ENCODE measurements at regions not wholly inside any gene's neighbourhood (a gene's known extent, or its start where the extent isn't known, plus 50 kb on each side); places are given as distances from the start of the nearest gene placed in this dataset.

- H3K4me1 Mint-ChIP-seq, result no peaks in the 10 kb centered on the region
- no peak overlapping the region for H3K27ac Mint-ChIP-seq
- H3K36me3 Mint-ChIP-seq, result no peaks in the 10 kb centered on the region
- no peak overlapping the region for H3K4me3 Mint-ChIP-seq
- H3K9me3 Mint-ChIP-seq, result no peaks in the 10 kb centered on the region
- H3K27me3 Mint-ChIP-seq, result no peaks in the 10 kb centered on the region
Observed at GRCh38 chr7:68904630-68905029, 693.6 kb upstream of the AUTS2 start.

- no peaks in the 10 kb centered on the region for H3K36me3 Mint-ChIP-seq
- no peaks in the 10 kb centered on the region for H3K27me3 Mint-ChIP-seq
- peaks cover 5% of the 10 kb centered on the region for H3K9me3 Mint-ChIP-seq
- H3K27ac Mint-ChIP-seq, result no peak overlapping the region
- H3K4me1 Mint-ChIP-seq, result no peaks in the 10 kb centered on the region
- no peak overlapping the region for H3K4me3 Mint-ChIP-seq
Observed at GRCh38 chr7:68911754-68912153, 686.5 kb upstream of the AUTS2 start.

GRCh38 chr7:68914006-68914405 lies 684.3 kb upstream of the AUTS2 start:
- Mint-ChIP-seq H3K4me3 (no peak overlapping the region), H3K27ac (no peak overlapping the region), H3K36me3 (no peaks in the 10 kb centered on the region), H3K4me1 (no peaks in the 10 kb centered on the region), H3K27me3 (no peaks in the 10 kb centered on the region), H3K9me3 (peaks cover 5% of the 10 kb centered on the region)

GRCh38 chr7:68917041-68917651 lies 681.1 kb upstream of the AUTS2 start:
- H3K27ac Mint-ChIP-seq, result no peak overlapping the region
- H3K36me3 Mint-ChIP-seq, result no peaks in the 10 kb centered on the region
- no peaks in the 10 kb centered on the region for H3K27me3 Mint-ChIP-seq
- H3K4me1 Mint-ChIP-seq, result no peaks in the 10 kb centered on the region
- H3K4me3 Mint-ChIP-seq, result no peak overlapping the region
- peaks cover 9% of the 10 kb centered on the region for H3K9me3 Mint-ChIP-seq

- H3K9me3 Mint-ChIP-seq, result peaks cover 4% of the 10 kb centered on the region
- no peaks in the 10 kb centered on the region for H3K27me3 Mint-ChIP-seq
- H3K4me1 Mint-ChIP-seq, result no peaks in the 10 kb centered on the region
- H3K27ac Mint-ChIP-seq, result no peak overlapping the region
- H3K4me3 Mint-ChIP-seq, result no peak overlapping the region
- H3K36me3 Mint-ChIP-seq, result no peaks in the 10 kb centered on the region
Observed at GRCh38 chr7:68918621-68919020, 679.7 kb upstream of the AUTS2 start.

GRCh38 chr7:68922850-68923249 lies 675.4 kb upstream of the AUTS2 start:
- Mint-ChIP-seq H3K36me3 (no peaks in the 10 kb centered on the region), H3K27ac (no peak overlapping the region), H3K9me3 (peaks cover 4% of the 10 kb centered on the region), H3K4me1 (no peaks in the 10 kb centered on the region), H3K4me3 (no peak overlapping the region), H3K27me3 (no peaks in the 10 kb centered on the region)

- no peaks in the 10 kb centered on the region for H3K27me3 Mint-ChIP-seq
- no peaks in the 10 kb centered on the region for H3K4me1 Mint-ChIP-seq
- H3K27ac Mint-ChIP-seq, result no peak overlapping the region
- no peaks in the 10 kb centered on the region for H3K36me3 Mint-ChIP-seq
- peaks cover 4% of the 10 kb centered on the region for H3K9me3 Mint-ChIP-seq
- no peak overlapping the region for H3K4me3 Mint-ChIP-seq
Observed at GRCh38 chr7:68925241-68925640, 673.0 kb upstream of the AUTS2 start.

- Mint-ChIP-seq H3K4me3 (no peak overlapping the region), H3K4me1 (no peaks in the 10 kb centered on the region), H3K27ac (no peak overlapping the region), H3K9me3 (peaks cover 9% of the 10 kb centered on the region), H3K27me3 (no peaks in the 10 kb centered on the region), H3K36me3 (no peaks in the 10 kb centered on the region)
Observed at GRCh38 chr7:68929781-68930261, 668.5 kb upstream of the AUTS2 start.

- H3K27me3 Mint-ChIP-seq, result no peaks in the 10 kb centered on the region
- H3K4me1 Mint-ChIP-seq, result no peaks in the 10 kb centered on the region
- no peak overlapping the region for H3K27ac Mint-ChIP-seq
- H3K36me3 Mint-ChIP-seq, result peaks cover 2% of the 10 kb centered on the region
- no peak overlapping the region for H3K4me3 Mint-ChIP-seq
- peaks cover 26% of the 10 kb centered on the region for H3K9me3 Mint-ChIP-seq
Observed at GRCh38 chr7:68936471-68937035, 661.7 kb upstream of the AUTS2 start.

- H3K4me1 Mint-ChIP-seq, result no peaks in the 10 kb centered on the region
- H3K4me3 Mint-ChIP-seq, result no peak overlapping the region
- peaks cover 28% of the 10 kb centered on the region for H3K9me3 Mint-ChIP-seq
- H3K36me3 Mint-ChIP-seq, result peaks cover 2% of the 10 kb centered on the region
- no peak overlapping the region for H3K27ac Mint-ChIP-seq
- H3K27me3 Mint-ChIP-seq, result no peaks in the 10 kb centered on the region
Observed at GRCh38 chr7:68938151-68938550, 660.1 kb upstream of the AUTS2 start.

- no peak overlapping the region for H3K4me3 Mint-ChIP-seq
Observed at GRCh38 chr7:68943786-68944185, 654.5 kb upstream of the AUTS2 start.

GRCh38 chr7:68955656-68956055 lies 642.6 kb upstream of the AUTS2 start:
- H3K27ac Mint-ChIP-seq, result no peak overlapping the region
- H3K9me3 Mint-ChIP-seq, result peaks cover 6% of the 10 kb centered on the region
- no peak overlapping the region for H3K4me3 Mint-ChIP-seq
- peaks cover 6% of the 10 kb centered on the region for H3K36me3 Mint-ChIP-seq
- H3K27me3 Mint-ChIP-seq, result peaks cover 3% of the 10 kb centered on the region
- H3K4me1 Mint-ChIP-seq, result no peaks in the 10 kb centered on the region

More at GRCh38 chr7:68943786-68944185, 654.5 kb upstream of the AUTS2 start:
- peaks cover 14% of the 10 kb centered on the region for H3K9me3 Mint-ChIP-seq
- no peaks in the 10 kb centered on the region for H3K4me1 Mint-ChIP-seq
- H3K36me3 Mint-ChIP-seq, result no peaks in the 10 kb centered on the region
- H3K27ac Mint-ChIP-seq, result no peak overlapping the region
- no peaks in the 10 kb centered on the region for H3K27me3 Mint-ChIP-seq

- H3K4me3 Mint-ChIP-seq, result no peak overlapping the region
- H3K27me3 Mint-ChIP-seq, result peaks cover 3% of the 10 kb centered on the region
- H3K9me3 Mint-ChIP-seq, result peaks cover 6% of the 10 kb centered on the region
- no peaks in the 10 kb centered on the region for H3K4me1 Mint-ChIP-seq
- H3K27ac Mint-ChIP-seq, result no peak overlapping the region
- peaks cover 6% of the 10 kb centered on the region for H3K36me3 Mint-ChIP-seq
Observed at GRCh38 chr7:68958571-68958970, 639.7 kb upstream of the AUTS2 start.

GRCh38 chr7:68963552-68963951 lies 634.7 kb upstream of the AUTS2 start:
- Mint-ChIP-seq H3K4me1 (no peaks in the 10 kb centered on the region), H3K9me3 (peaks cover 6% of the 10 kb centered on the region), H3K4me3 (no peak overlapping the region), H3K36me3 (peaks cover 1% of the 10 kb centered on the region), H3K27ac (no peak overlapping the region), H3K27me3 (no peaks in the 10 kb centered on the region)

GRCh38 chr7:68964060-68964459 lies 634.2 kb upstream of the AUTS2 start:
- Mint-ChIP-seq H3K9me3 (peaks cover 6% of the 10 kb centered on the region), H3K36me3 (no peaks in the 10 kb centered on the region), H3K4me3 (no peak overlapping the region), H3K27me3 (no peaks in the 10 kb centered on the region), H3K27ac (no peak overlapping the region), H3K4me1 (no peaks in the 10 kb centered on the region)

GRCh38 chr7:68965351-68965750 lies 632.9 kb upstream of the AUTS2 start:
- Mint-ChIP-seq H3K9me3 (peaks cover 6% of the 10 kb centered on the region), H3K36me3 (no peaks in the 10 kb centered on the region), H3K4me3 (no peak overlapping the region), H3K4me1 (no peaks in the 10 kb centered on the region), H3K27me3 (no peaks in the 10 kb centered on the region), H3K27ac (no peak overlapping the region)

GRCh38 chr7:68967598-68967997 lies 630.7 kb upstream of the AUTS2 start:
- Mint-ChIP-seq H3K4me1 (no peaks in the 10 kb centered on the region), H3K36me3 (no peaks in the 10 kb centered on the region), H3K4me3 (no peak overlapping the region), H3K27me3 (no peaks in the 10 kb centered on the region), H3K9me3 (peaks cover 6% of the 10 kb centered on the region), H3K27ac (no peak overlapping the region)
